ENCODE measurements at regions not wholly inside any gene's neighbourhood (a gene's known extent, or its start where the extent isn't known, plus 50 kb on each side); places are given as distances from the start of the nearest gene placed in this dataset.

GRCh38 chr7:136086712-136087111 is 109.6 kb upstream of the MTPN start:
- H4K91ac ChIP-seq (replicated peaks; ENCODE audit: insufficient read length, low read length), result no peak overlapping the region
- H3K4ac ChIP-seq (replicated peaks; ENCODE audit: insufficient read length, low read depth, low read length), result no peak overlapping the region
- 67% methylated on average over 3 of the region's 3 CpGs; no CpG with 5 or more reads in 1 of the 2 experiments for WGBS, 2 experiments (ENCODE audit: extremely low coverage in 1 of 2, insufficient coverage in 1 of 2, insufficient read length in 1 of 2, insufficient replicate concordance in 2 of 2, low coverage in 1 of 2, low lambda C conversion rate in 2 of 2, missing lambda C conversion rate in 1 of 2)
- H3K9me3 ChIP-seq (ENCODE audit: insufficient read depth in 2 of 2, low read depth in 1 of 2, low read length in 1 of 2), result no peaks in the 10 kb centered on the region
- H2BK12ac ChIP-seq (ENCODE audit: low read depth, low read length), result no peak overlapping the region
- peak overlapping the region in 1 of 2 experiments; percentile 14; a peak in 1 of 4 replicates for H3K4me2 ChIP-seq (ENCODE audit: insufficient read depth in 1 of 2, low read depth in 2 of 2, low read length in 2 of 2)
- H2AFZ ChIP-seq (ENCODE audit: low read length), result peak overlapping the region; percentile 18; the same call in 1 of the 2 replicates
- H3K23ac ChIP-seq (ENCODE audit: insufficient read length), result no peak overlapping the region
- FAIRE-seq (peak; percentile 82), DNase-seq (ENCODE audit: low read depth in 1 of 2, low spot score in 2 of 2) (peak; percentile 52 to 62)
- no peak overlapping the region for H4K8ac ChIP-seq (ENCODE audit: extremely low read depth, insufficient read depth, low read length)
- ChIA-PET POLR2A (ENCODE audit: partially characterized antibody) (no interaction called here), CTCF (ENCODE audit: partially characterized antibody) (interaction anchor here (3.3 kb wide), 1 partner anchor 29 kb away, joined by 11 read pairs; no protein-coding TSS in a partner anchor)
- no peak overlapping the region for H2BK15ac ChIP-seq (ENCODE audit: low read length)
- no peak overlapping the region for H2BK120ac ChIP-seq (replicated peaks; ENCODE audit: low read depth, low read length)
- H4K5ac ChIP-seq (ENCODE audit: insufficient read length, low read depth, low read length), result no peak overlapping the region
- H3K23me2 ChIP-seq (ENCODE audit: low read depth, low read length), result no peaks in the 10 kb centered on the region
- H2AK5ac ChIP-seq (ENCODE audit: low read depth, low read length), result no peak overlapping the region
- H2BK20ac ChIP-seq (ENCODE audit: low read length), result no peak overlapping the region
- H3K4me1 ChIP-seq (replicated peaks in 1 of 4; ENCODE audit: control insufficient read depth in 3 of 4, insufficient read depth in 4 of 4, low read length in 3 of 4), result no peaks in the 10 kb centered on the region
- no peak overlapping the region for H3K18ac ChIP-seq (ENCODE audit: extremely low read depth, low read length)
- H3K27ac ChIP-seq (ENCODE audit: low read depth, low read length), result no peak overlapping the region
- H3K4me3 ChIP-seq (ENCODE audit: extremely low read depth in 1 of 4, insufficient read depth in 2 of 4, low read depth in 3 of 4, low read length in 4 of 4), result peak overlapping the region in 1 of 4 experiments; percentile 44; a peak in 1 of 8 replicates
- H3K14ac ChIP-seq (ENCODE audit: insufficient read length), result no peak overlapping the region
- H3K56ac ChIP-seq (replicated peaks; ENCODE audit: insufficient read length, low read depth, low read length), result no peak overlapping the region
- H2BK5ac ChIP-seq (ENCODE audit: low read depth, low read length), result no peak overlapping the region
- no peaks in the 10 kb centered on the region for H3K79me1 ChIP-seq (ENCODE audit: low read depth, low read length)
- no peaks in the 10 kb centered on the region for H3K79me2 ChIP-seq (ENCODE audit: control insufficient read depth in 1 of 2, insufficient read depth in 2 of 2, low read length in 2 of 2)
- no peak overlapping the region for H3K9ac ChIP-seq (replicated peaks in 1 of 4; ENCODE audit: extremely low read depth in 1 of 4, low read depth in 3 of 4, low read length in 3 of 4)
- no peaks in the 10 kb centered on the region for H3K27me3 ChIP-seq (replicated peaks in 1 of 4; ENCODE audit: control insufficient read depth in 3 of 4, extremely low read depth in 1 of 4, insufficient read depth in 3 of 4, low read length in 3 of 4)
- peak; percentile 56 for TF ChIP-seq TEAD4 (IDR thresholded peaks at IDR 0.05; ENCODE audit: low read depth, low read length)
- TF ChIP-seq ATF3 (IDR thresholded peaks at IDR 0.05; ENCODE audit: insufficient read depth, low read depth, low read length), result 0 out of 2 replicates have a peak, but pooled peaks have one; percentile 50
- TF ChIP-seq SP1 (IDR thresholded peaks at IDR 0.05; ENCODE audit: low read depth, low read length), result 0 out of 2 replicates have a peak, but pooled peaks have one; percentile 54
- peak; percentile 64; the same call in 1 of the 2 replicates for TF ChIP-seq CEBPB (IDR thresholded peaks at IDR 0.05; ENCODE audit: low read depth, low read length)
- no peak for TF ChIP-seq MAX (IDR thresholded peaks at IDR 0.05)
- TF ChIP-seq USF2 (IDR thresholded peaks at IDR 0.05; ENCODE audit: low read length), result peak; percentile 88
- TF ChIP-seq POU5F1 (IDR thresholded peaks at IDR 0.05; ENCODE audit: low read depth, low read length), result no peak
- no peaks in the 10 kb centered on the region for H4K20me1 ChIP-seq (replicated peaks in 1 of 2; ENCODE audit: control insufficient read depth in 1 of 2, insufficient read depth in 2 of 2, low read length in 2 of 2)
- no peaks in the 10 kb centered on the region for H3K36me3 ChIP-seq (ENCODE audit: control insufficient read depth in 2 of 4, insufficient read depth in 4 of 4, low read length in 3 of 4)
